Liver (tissue), 8 donors: ENCODE measurements at regions not wholly inside any gene's neighbourhood (a gene's known extent, or its start where the extent isn't known, plus 50 kb on each side); places are given as distances from the start of the nearest gene placed in this dataset.

Experiments
- DNase-seq: peaks from one replicate; pipeline ENCODE4 v3.0.0-alpha.2; 2017; ENCODE audit warnings: low spot score
- H3K27ac ChIP-seq, 2 donors: one replicate each; pipeline ENCODE4 v1.7.0; 2013; ENCODE audit warnings: inconsistent platforms in 2 of 2, low read length in 2 of 2, control low read depth in 1 of 2, low read depth in 1 of 2, mild to moderate bottlenecking in 1 of 2
- H3K27me3 ChIP-seq, 4 donors: one replicate each; pipeline versions ENCODE4 v1.6.1 to v1.7.0; 2013; ENCODE audit warnings: low read length in 3 of 4, inconsistent platforms in 1 of 4, mild to moderate bottlenecking in 1 of 4, moderate library complexity in 1 of 4; ENCODE audit not compliant: control insufficient read depth in 4 of 4, insufficient read depth in 4 of 4
- H3K36me3 ChIP-seq, 4 donors: one replicate each; pipeline versions ENCODE4 v1.6.1 to v1.7.0; 2013; ENCODE audit warnings: low read length in 3 of 4, mild to moderate bottlenecking in 3 of 4, low read depth in 1 of 4, moderate library complexity in 1 of 4; ENCODE audit not compliant: control insufficient read depth in 4 of 4, insufficient read depth in 3 of 4
- H3K4me1 ChIP-seq, 4 donors: one replicate each; pipeline versions ENCODE4 v1.6.1 to v1.7.0; 2013; ENCODE audit warnings: low read length in 3 of 4, mild to moderate bottlenecking in 3 of 4, moderate library complexity in 1 of 4; ENCODE audit not compliant: control insufficient read depth in 4 of 4, insufficient read depth in 4 of 4
- H3K4me3 ChIP-seq, 3 donors: one replicate each; pipeline versions ENCODE4 v1.6.1 to v1.7.0; 2013; ENCODE audit warnings: low read length in 3 of 3, control low read depth in 1 of 3, low read depth in 1 of 3, mild to moderate bottlenecking in 1 of 3
- H3K9ac ChIP-seq, 2 donors: one replicate each; pipeline ENCODE4 v1.7.0; 2013; ENCODE audit warnings: low read length in 2 of 2, mild to moderate bottlenecking in 2 of 2, moderate library complexity in 2 of 2, control low read depth in 1 of 2, low read depth in 1 of 2
- H3K9me3 ChIP-seq, 4 donors: one replicate each; pipeline versions ENCODE4 v1.6.1 to v1.7.0; 2013; ENCODE audit warnings: low read length in 3 of 4; ENCODE audit not compliant: control insufficient read depth in 4 of 4
- CTCF ChIP-seq: fragments of 150-350 bp; IDR thresholded peaks from 2 replicates; pipeline ENCODE4 v1.5.1; 2017; ENCODE audit warnings: improper control_type of control experiment, low read depth, low read length; ENCODE audit not compliant: missing input control
- FOXA1 ChIP-seq: IDR thresholded peaks from 2 replicates; pipeline ENCODE4 v1.6.1; 2016; ENCODE audit warnings: antibody characterized with exemption
- FOXA2 ChIP-seq: IDR thresholded peaks from 2 replicates; pipeline ENCODE4 v1.6.1; 2016; ENCODE audit warnings: antibody characterized with exemption
- GABPA ChIP-seq, 2 donors: IDR thresholded peaks in 1 of 2; conservative IDR thresholded peaks in 1 of 2; 2 replicates each; pipeline ENCODE4 v1.6.1; 2016; ENCODE audit warnings: antibody characterized with exemption in 2 of 2, mild to moderate bottlenecking in 1 of 2, moderate library complexity in 1 of 2
- HNF4A ChIP-seq, 2 donors: conservative IDR thresholded peaks; 2 replicates each; pipeline ENCODE4 v1.6.1; 2016; ENCODE audit warnings: antibody characterized with exemption in 2 of 2, mild to moderate bottlenecking in 2 of 2
- HNF4G ChIP-seq: IDR thresholded peaks from 2 replicates; pipeline ENCODE4 v1.6.1; 2016; ENCODE audit warnings: antibody characterized with exemption
- NR2F2 ChIP-seq: IDR thresholded peaks from 2 replicates; pipeline ENCODE4 v1.6.1; 2016; ENCODE audit warnings: antibody characterized with exemption
- RAD21 ChIP-seq, 2 donors: IDR thresholded peaks; 2 replicates each; pipeline ENCODE4 v1.6.1; 2016; ENCODE audit warnings: antibody characterized with exemption in 2 of 2, mild to moderate bottlenecking in 2 of 2
- REST ChIP-seq: IDR thresholded peaks from 2 replicates; pipeline ENCODE4 v1.6.1; 2016; ENCODE audit warnings: antibody characterized with exemption, mild to moderate bottlenecking
- RXRA ChIP-seq, 2 donors: IDR thresholded peaks; 2 replicates each; pipeline ENCODE4 v1.6.1; 2017 to 2018; ENCODE audit warnings: antibody characterized with exemption in 2 of 2, mild to moderate bottlenecking in 1 of 2
- SP1 ChIP-seq: IDR thresholded peaks from 2 replicates; pipeline ENCODE4 v1.6.1; 2018; ENCODE audit warnings: antibody characterized with exemption, mild to moderate bottlenecking
- TAF1 ChIP-seq: conservative IDR thresholded peaks from 2 replicates; pipeline ENCODE4 v1.6.1; 2016; ENCODE audit warnings: antibody characterized with exemption, mild to moderate bottlenecking
- YY1 ChIP-seq: IDR thresholded peaks from 2 replicates; pipeline ENCODE4 v1.6.1; 2016; ENCODE audit warnings: antibody characterized with exemption, mild to moderate bottlenecking
- ZBTB33 ChIP-seq: IDR thresholded peaks from 2 replicates; pipeline ENCODE4 v1.6.1; 2016; ENCODE audit warnings: antibody characterized with exemption
- WGBS: extraction: QIAGEN DNeasy Blood & Tissue Kit; methylation state at CpG from one replicate; pipeline ENCODE4 v1.1.7; 2013; 5-methylcytosine and 5-hydroxymethylcytosine counted together
- TF ChIP-seq, protein P1 (sequence below): IDR thresholded peaks from 2 replicates; pipeline ENCODE4 v1.6.1; 2016; ENCODE audit warnings: antibody characterized with exemption
- donor health status: healthy.
- donor health status: healthy.
- donor health status: healthy.
- donor health status: healthy.
- donor health status: healthy.

- Histone ChIP-seq H3K4me3 (no peak overlapping the region), H3K9ac (no peak overlapping the region), H3K27me3 (no peaks in the 10 kb centered on the region), H3K36me3 (no peaks in the 10 kb centered on the region), H3K4me1 (no peaks in the 10 kb centered on the region), H3K27ac (no peak overlapping the region), H3K9me3 (no peaks in the 10 kb centered on the region)
- TF ChIP-seq CTCF, result no peak
- TF ChIP-seq HNF4A (conservative IDR thresholded peaks at IDR 0.05), result no peak
- no peak for TF ChIP-seq FOXA1
- no peak for TF ChIP-seq NR2F2
- TF ChIP-seq REST, result no peak
- TF ChIP-seq TAF1, result no peak
- no peak for TF ChIP-seq HNF4G
- TF ChIP-seq GABPA (IDR thresholded peaks at IDR 0.05 in 1 of 2, conservative IDR thresholded peaks at IDR 0.05 in 1 of 2), result no peak
- no peak for TF ChIP-seq FOXA2
- no peak for DNase-seq
- 97% methylated on average over 2 of the region's 2 CpGs for WGBS
These were observed 282.1 kb downstream of the HS3ST3B1 start for GRCh38 chr17:14582996-14583395.

- no peak overlapping the region for H3K9ac ChIP-seq
- no peak for DNase-seq
- H3K27ac ChIP-seq, result no peak overlapping the region
- H3K4me3 ChIP-seq, result no peak overlapping the region
- TF ChIP-seq YY1, result no peak
- TF ChIP-seq, protein P1, sequence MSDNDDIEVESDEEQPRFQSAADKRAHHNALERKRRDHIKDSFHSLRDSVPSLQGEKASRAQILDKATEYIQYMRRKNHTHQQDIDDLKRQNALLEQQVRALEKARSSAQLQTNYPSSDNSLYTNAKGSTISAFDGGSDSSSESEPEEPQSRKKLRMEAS, result no peak
- no peak for TF ChIP-seq NR2F2
- TF ChIP-seq RXRA (IDR thresholded peaks at IDR 0.05), result no peak
- TF ChIP-seq GABPA (IDR thresholded peaks at IDR 0.05 in 1 of 2, conservative IDR thresholded peaks at IDR 0.05 in 1 of 2), result no peak
- TF ChIP-seq REST, result no peak
- no peak for TF ChIP-seq FOXA1
- TF ChIP-seq RAD21 (IDR thresholded peaks at IDR 0.05), result no peak
- TF ChIP-seq ZBTB33, result no peak
- no peak for TF ChIP-seq CTCF
- no peak for TF ChIP-seq SP1
- TF ChIP-seq FOXA2, result no peak
- TF ChIP-seq TAF1, result no peak
- H3K36me3 ChIP-seq, result no peaks in the 10 kb centered on the region
- 90% methylated on average over 10 of the region's 10 CpGs for WGBS
- no peaks in the 10 kb centered on the region for H3K9me3 ChIP-seq
- H3K27me3 ChIP-seq, result no peaks in the 10 kb centered on the region
- H3K4me1 ChIP-seq, result no peaks in the 10 kb centered on the region
These were observed 280.4 kb downstream of the HS3ST3B1 start for GRCh38 chr17:14581186-14581830.
